Astrocyte of the hippocampus (primary cell): ENCODE measurements at regions not wholly inside any gene's neighbourhood (a gene's known extent, or its start where the extent isn't known, plus 50 kb on each side); places are given as distances from the start of the nearest gene placed in this dataset.
A peak's percentile ranks its signal among the peaks of the same experiment; 100 is the strongest.
"Not testable (repeated sequence)": the region's sequence is repeated elsewhere in the genome, so short reads cannot be mapped to it uniquely, and the experiment has no call there.

ENCODE experiments used
- DNase-seq: peaks from one replicate; pipeline ENCODE4 v3.0.0; 2011; ENCODE audit warnings: low read depth, low spot score

DNA sequence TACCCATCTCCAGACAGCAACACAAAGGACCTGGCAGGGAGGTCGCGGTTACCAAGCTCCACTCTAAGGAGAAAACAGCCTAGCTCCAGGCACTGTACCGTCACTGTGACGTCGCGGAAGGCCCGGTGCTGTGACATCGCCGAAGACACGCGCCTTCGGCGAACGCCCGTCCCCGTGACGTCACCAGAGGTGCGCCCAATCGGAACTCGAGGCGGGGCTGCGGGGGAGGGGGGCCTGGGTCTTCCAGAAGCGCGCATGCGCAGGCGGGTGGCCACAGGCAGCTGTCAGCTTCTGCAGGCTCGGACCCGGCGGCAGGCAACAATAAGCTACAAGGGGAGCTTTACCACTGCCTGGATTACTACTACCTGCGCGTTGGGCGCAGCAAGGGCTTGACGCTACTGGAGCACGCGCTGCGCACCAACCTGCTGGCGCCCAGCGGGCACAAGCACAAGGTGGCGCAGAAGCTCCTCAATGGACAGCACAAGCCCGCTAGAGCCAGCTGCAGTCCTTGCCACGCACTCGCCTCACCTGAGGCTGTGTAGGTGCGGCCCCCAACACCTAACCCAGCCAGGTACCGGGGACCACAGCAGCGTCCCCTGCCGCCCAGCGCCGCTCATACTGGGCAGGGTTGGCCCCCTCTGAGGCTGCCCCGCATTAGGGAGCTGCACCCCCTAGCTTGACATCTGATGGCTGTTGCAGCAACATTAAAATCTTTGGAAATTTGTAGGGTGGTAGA, 208.4 kb downstream of the TPST1 start:
- peak; percentile 94 for DNase-seq

DNA sequence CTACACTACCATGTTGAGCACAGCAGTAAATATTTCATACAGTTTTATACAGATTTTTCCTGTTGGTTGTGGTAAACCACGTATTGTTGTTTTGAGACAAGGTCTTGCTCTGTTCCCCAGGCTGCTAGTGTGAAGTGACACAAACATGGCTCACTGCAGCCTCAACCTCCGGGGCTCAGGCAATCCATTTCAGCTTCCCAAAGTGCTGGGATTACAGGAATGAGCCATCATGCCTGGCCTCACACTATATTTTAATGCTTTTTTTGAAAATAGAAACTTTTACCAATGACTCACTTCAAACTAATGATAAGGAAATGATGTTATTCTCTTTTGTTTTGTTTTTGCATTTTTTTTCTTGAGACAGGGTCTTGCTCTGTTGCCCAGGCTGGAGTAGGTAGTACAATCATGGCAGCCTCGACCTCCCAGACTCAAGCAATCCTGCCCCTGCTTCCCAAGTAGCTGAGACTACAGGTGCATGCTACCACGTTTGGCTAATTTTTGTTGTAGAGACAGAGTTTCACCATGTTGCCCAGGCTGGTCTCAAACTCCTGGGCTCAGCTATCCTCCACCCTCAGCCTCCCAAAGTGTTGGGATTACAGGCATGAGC, 210.6 kb downstream of the TPST1 start:
- no peak for DNase-seq

DNA sequence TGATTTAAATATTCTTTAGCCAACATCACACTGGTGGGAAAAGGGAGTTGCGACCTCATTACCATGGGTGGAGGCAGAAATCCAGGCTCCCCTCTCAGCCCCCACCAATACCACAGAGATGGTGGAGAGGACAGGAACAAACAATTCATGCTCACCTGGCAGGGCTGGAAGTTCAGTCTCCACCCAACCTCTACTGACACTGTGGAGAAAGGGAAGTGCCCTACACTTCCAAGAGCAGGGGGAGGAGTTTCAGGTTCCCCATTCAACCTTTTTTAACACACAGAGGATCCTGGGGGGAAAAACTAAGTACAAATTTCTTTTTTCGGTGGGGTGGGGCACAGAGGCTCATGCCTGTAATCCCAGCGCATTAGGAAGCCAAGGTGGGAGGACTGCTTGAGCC, 210.1 kb upstream of the KCTD7 start:
- no peak for DNase-seq

DNA sequence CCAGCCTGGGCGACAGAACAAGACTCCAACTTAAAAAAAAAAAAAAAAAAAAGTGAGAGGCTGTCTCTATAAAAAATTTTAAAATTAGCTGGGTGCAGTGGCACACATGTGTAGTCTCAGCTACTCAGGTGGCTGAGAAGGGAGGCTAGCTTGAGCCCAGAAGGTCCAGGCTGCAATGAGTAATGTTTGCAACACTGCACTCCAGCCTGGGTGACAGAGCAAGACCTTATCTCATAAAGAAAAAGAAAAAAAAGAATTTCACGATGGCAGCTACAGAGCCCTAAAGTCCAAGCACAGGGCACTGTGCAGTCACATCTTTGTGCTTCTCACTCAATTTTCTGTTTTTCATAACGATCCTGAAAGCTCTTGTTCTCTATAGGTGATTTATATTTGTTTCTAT, 209.5 kb upstream of the KCTD7 start:
- DNase-seq, result no peak

DNA sequence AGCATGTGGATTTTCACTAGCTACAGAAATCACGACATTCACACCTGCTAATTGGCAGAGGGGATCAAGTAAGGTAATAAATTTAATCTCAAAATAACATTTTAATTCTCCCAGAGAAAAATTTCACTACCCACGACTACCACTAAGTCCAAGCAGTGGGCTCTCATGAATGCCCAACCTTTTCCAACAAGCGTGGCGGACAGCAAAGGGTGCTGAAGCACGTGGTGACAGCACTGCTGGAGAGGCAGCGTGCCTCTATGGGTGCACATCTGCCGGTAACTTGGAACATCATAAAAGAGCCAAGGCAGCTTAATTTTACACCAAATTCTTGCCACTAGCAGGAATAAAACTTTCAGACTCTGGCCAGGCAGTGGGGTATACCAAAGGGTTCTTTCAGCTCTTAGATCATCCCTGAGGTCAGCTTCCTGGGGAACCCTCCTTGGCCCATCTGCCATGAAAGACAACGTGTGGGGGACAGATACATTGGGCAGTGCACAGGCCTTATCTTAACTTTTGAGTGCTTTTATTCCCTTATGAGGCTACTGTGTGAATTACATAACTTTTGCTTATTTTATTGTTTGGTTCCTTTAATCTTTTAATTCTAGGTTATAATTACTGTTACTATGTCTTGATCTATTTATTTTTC, 206.7 kb upstream of the KCTD7 start:
- no peak for DNase-seq

DNA sequence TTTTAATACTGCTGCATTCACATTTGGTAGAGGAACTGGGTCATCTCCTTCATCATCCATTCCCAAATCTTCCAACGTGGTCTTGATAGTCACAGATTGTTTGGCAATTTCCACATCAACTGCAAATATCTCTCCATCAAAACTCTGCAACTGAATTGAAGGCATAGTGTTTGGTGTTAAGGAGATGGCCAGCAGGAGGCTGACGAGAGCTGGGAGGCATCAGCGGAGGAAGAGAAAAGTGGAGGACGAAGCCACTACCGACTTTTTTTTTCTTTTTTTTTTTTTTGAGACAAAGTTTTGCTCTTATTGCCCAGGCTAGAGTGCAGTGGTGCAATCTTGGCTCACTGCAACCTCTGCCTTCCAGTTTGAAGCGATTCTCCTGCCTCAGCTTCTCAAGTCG, 205.0 kb upstream of the KCTD7 start:
- no peak for DNase-seq

DNA sequence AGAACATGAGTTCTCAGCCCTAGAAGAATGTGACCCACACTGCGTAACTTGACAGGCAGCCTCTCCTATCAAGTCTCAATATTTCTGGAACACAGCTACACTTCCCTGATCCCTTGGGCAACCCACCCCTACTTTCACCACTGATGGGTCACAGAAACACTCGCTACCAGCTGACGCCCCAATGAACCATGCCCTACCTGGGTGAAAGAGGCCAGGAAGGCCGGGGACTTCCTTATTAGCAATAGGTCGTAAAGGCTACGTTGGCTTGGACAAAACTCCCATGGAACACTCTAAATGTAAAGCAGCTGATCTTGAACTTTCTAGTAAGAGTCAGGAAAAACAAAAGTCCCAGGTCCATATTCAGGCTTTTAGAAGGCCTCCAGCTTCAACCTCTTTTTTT, 202.3 kb upstream of the KCTD7 start:
- no peak for DNase-seq

DNA sequence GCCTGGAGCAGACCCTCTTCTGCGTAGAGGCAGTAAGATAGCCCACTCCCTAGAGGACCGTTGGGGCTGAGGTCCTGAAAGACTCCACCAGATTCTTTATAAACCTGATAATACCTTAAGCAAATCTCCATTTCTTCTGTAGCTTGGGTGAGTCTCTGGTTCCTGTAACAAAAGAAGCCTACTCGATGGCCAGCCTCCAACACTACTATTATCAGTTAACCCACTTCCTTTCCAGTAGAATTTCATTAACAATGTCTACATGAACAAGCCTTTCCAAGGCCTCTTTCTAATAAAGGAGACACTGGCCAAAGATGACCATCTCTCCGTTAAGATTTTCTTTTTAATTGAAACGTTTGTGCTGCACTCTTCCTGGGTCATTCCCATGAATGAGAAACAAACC, 201.7 kb upstream of the KCTD7 start:
- DNase-seq, result no peak

DNA sequence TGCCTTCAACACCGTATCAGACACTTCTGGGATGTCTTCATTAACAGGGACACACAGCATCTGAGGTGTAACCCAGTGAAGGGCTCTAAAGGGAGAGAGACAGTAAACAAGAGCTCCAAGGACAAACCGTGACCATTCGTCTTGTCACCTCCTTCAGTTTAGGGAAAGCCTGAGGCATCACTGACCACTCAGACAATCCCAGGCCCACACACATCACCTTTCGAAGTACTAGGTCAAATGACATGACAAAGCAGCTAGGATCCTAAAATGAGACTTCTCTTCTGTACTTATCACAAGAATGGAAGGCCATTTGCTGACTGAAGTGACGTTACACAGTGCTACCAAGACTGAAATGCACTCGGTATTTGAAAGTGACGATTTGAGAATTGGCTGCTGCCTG, 200.7 kb upstream of the KCTD7 start:
- no peak for DNase-seq

DNA sequence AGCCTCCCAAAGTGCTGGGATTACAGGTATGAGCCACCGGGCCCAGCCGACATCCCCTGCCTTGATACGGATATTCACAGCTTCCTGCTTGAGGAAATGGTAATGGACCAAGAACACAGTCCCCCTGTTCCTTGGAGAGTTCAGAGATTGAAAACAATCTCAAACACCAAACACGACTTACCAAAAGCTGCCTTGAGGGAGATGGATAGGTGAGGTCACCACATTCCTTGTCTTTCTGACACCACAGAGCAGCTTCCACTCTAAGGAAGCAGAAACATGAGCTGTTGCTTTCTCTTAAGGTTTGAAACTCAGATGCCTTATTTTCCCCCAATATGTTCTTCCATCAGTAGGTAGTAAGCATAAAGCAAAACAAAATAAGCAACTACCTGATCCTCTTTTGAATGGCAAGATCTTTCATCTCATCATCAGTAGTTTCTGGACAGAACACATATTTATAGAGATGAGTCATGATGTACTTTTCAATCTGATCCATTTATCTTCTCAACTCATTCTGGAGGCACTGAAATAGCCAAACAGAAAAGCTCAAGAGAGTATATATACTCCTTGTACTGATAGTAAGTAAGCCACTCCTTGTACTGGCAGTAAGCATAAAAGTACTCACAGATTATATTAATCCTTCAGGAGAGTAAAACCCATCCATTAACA, 199.1 kb upstream of the KCTD7 start:
- no peak for DNase-seq

DNA sequence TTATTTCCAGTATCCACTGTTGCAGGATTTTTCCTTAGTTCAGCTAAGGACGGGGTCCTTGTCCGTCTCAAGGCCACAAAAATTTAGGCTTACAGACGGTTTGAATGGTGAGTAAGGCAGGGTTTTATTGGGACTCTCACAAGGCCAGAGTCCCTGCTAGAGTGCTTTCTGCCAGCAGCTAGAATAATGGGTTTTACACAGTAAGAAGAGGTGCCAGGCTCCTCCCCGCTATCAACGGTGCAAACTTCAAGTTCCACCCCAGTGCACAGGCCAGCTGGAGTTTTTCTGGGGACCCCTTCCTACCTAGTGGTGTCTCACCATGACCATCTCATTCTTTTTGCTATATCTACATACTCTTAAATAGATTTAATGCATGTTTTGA, 198.5 kb upstream of the KCTD7 start:
- no peak for DNase-seq

DNA sequence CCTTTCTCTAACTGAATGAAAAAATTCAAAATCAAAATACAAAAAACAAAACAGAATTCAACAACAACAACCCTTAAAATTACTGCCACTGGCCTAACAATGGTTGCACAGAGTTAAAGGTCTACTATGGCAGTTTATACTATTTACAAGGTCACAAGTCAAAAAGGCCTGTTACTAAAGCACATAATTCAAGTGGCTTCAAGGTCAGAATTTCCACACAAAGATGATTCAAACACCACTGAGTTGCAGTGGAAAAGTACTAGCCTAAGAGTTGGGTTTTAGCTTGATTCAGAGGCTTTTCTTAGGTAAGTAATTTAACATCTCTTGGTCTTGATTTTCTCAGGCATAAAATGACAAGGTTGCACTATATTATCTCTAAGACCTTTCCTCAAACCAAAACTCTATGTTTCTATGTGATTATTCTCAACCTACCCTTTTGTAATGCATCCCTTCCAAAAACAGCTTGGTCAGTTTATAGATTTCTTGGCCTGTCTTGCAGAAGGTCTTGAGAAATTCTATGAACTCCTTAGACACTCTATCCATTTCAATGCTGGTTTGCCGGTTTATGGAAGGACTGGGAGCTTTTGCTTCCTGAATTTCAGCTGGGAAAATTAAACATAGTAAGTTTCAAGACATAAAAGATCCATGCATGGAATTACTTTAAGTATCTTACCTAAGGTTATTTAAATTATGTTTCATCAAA, 189.8 kb upstream of the KCTD7 start:
- not testable (repeated sequence) for DNase-seq

DNA sequence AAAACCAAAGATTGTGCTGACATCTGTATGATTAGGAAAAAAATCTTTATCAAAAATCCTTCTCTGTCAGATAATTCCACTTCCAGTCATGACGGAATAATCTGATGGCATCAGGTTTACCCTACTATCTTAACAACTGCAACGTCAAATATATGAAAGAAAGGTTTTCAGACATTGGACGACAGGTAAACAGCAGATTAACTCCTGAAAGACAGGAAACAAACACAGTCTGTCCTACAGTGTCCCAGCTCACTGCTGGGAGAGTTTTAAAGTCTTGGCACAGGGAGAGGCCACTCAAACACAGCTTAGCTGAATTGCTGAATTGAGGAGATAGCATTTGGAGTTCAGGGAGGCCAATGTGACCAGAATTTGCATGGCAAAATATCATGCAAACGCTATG, 186.3 kb upstream of the KCTD7 start:
- no peak for DNase-seq

DNA sequence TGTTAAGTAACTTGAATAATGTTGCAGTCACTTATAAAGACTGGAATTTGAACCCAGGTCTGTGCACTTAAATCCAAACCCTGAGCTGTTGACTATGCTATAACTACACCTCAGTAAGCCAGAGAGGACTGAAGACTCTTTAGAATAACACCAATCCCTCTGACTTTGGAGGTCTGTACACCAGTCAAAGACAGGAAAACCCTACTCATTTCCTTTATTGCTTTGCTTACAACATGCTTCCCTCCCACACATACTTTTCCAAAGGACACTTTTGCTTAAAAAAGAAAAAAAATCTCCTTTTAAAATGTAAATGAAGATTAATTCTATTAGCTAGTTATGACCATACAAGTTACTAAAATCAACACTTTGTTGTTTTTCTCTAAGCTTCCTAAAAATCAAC, 184.7 kb upstream of the KCTD7 start:
- DNase-seq, result no peak

DNA sequence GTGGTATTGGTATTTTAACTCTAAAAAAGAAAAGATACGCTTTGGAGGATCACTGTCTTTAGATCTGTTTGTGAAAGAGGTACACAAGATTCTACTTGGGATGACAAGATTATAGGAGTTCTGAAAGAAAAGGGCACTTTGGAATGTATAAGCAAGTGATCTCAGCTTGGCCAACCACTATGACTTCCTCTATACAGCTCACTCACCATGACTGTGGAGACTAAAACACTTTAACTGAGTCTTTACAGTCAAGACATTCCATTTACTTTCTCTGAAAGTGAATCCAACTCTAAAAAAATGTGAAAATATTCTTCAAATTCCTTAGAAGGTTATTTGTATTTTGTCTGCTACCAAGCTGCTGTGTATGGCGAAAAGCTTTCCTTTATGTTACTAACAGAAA, 181.7 kb upstream of the KCTD7 start:
- DNase-seq, result not testable (repeated sequence)

DNA sequence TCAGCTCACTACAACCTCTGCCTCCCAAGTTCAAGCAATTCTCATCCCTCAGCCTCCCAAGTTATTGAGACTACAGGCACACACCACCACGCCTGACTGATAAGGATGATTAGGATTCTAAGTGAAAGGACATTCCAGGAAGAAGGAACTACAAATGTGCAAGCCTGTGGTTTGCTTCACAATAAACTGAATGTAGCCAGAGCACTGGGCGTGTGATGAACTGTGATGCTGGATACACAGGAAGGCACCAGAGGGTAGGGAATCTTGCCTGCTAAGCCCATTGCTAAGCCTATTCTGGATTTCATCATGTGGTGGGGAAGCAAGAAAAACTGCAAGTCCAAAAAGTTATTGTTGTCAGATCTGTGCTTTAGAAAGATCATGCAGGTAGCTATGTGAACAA, 177.9 kb upstream of the KCTD7 start:
- DNase-seq, result not testable (repeated sequence)

DNA sequence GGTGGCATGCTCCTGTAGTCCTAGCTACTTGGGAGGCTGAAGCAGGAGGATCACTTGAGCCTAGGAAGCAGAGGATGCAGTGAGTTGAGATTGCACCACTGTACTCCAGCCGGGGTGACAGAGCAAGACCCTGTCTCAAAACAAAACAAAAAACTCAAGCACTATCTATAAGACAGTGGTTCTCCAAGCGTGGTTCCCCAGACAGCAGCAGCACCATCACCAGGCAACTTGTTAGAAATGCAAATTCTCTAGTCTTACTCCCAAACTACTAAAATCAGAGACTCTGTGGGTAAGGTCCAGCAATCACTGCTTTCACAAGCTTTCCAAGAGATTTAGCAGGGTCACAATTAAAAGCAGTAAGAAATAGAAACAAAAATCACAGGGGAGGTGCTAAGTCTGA, 177.0 kb upstream of the KCTD7 start:
- not testable (repeated sequence) for DNase-seq

DNA sequence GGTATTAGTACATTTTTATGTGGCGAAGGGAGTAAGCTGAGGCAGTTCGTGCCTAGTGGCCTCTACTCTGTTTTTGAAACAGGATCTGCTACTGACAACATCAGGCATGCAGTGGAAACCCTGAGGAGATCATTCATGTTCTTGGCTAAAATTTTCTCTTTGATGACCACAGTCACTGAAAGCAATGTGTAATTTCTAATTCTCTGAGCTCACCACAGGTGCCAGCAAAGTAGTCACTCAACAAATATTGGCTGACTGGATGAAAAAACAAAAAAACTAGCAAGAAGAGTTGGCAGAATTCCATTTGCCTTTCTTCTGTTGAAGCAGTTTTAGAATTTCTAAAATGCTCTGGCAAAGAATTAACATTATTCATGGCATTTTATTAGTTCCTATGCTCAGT, 176.5 kb upstream of the KCTD7 start:
- peak; percentile 66 for DNase-seq

DNA sequence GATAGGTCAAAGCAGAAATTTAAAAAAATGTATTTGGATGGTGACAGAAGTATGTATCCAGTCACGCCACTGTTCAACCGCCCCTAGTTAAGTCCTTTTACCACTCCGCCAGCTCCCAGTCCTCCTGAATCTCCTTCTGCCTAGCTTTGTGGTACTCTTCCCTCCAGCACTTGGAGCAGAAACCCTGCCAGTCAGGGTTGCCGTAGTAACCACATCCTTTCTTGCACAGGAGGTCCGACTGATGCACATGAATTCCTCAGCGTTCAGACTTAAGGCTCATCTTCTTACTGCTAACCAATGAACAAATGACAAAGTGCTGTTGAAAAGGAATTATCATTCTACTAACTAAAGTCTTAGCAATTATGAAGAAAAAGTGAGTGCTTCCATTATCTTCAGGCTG, 175.3 kb upstream of the KCTD7 start:
- DNase-seq, result no peak

DNA sequence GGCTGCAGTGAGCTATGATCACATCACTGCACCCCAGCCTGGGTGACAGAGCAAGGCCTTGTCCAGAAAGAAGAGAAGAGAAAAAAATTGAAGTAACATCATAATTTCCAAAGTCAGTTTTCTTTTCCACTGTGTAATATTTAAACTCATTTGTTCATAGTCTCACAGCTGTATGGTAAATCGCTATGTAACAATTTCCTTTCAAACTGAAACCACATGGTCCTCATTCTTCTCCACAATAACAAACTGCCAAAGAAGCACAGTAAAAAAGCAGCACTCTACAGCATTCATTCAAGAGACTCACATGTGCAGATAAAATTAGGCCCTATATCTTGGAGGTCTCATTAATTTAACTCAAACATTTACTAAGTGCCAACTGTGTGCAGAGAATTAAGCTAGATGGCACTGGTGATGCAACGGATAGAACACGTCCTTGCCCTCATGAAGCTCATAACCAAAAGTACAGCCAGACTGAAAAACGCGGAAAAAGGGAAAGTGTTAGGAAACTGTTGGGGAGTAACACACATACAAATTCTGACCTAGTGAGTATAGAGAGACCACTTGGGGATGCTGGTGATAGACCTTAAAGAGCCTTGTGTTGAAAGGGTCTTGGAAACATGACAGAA, 174.0 kb upstream of the KCTD7 start:
- DNase-seq, result no peak

DNA sequence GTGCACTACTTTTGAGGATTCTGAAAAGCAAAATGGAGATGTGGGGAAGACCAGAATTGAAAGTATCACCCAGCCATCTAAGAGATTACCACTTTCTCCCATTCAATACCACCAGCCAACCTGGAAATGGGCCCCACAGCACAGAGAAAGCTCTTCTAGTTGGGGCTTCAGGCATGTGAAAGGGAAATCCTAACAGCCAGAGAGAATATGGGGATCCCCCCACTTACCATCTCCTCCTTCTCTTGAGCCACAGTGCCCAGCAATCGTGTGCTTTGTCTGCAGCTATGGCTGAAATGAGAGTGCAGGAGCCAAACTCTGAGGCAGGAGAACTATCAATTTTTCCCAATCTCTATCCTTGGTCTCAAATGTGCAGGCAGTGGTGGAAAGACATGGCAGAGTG, 173.2 kb upstream of the KCTD7 start:
- not testable (repeated sequence) for DNase-seq

DNA sequence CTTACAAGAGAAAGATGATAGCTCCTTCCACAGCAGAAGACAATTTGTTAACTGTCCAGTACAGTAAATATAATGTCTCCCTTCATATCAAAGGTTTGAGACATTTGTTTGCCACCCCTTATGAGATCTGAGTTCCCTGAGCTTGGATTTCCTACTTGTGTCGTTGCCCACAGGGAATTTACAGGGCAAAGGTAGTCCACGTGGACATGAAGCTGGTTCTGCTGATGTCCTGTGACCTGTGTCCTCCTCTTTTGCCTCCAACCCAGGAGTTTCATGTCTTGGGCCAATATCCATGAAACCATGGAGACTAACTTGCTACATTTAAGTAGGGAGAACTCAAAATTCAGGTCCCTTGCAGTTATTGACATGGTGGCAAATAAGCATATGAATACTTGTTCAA, 172.2 kb upstream of the KCTD7 start:
- DNase-seq, result not testable (repeated sequence)
